ENCODE measurements at regions not wholly inside any gene's neighbourhood (a gene's known extent, or its start where the extent isn't known, plus 50 kb on each side); places are given as distances from the start of the nearest gene placed in this dataset.

GRCh38 chr9:86549401-86549811, 195.2 kb upstream of the TUT7 start (continued):
- 0 out of 2 replicates have a peak, but pooled peaks have one; percentile 32 for TF ChIP-seq ZBTB33 (IDR thresholded peaks at IDR 0.05; ENCODE audit: borderline replicate concordance, low read depth)
- TF ChIP-seq YY1 (IDR thresholded peaks at IDR 0.05; ENCODE audit: low read depth), result 0 out of 2 replicates have a peak, but pooled peaks have one; percentile 17
- TF ChIP-seq MEF2A (IDR thresholded peaks at IDR 0.05; ENCODE audit: borderline replicate concordance, low read depth), result peak; percentile 42; the same call in 1 of the 2 replicates
- TF ChIP-seq SIN3A (IDR thresholded peaks at IDR 0.05; ENCODE audit: borderline replicate concordance, low read depth, low read length), result peak; percentile 39; the same call in 1 of the 2 replicates
- TF ChIP-seq USF2 (IDR thresholded peaks at IDR 0.05; ENCODE audit: borderline replicate concordance, low read depth, low read length), result no peak
- no peak; the same call in 1 of the 2 replicates for TF ChIP-seq ELF1 (IDR thresholded peaks at IDR 0.05)
- TF ChIP-seq TAF1 (IDR thresholded peaks at IDR 0.05; ENCODE audit: borderline replicate concordance, low read depth, low read length), result no peak
- TF ChIP-seq SMC3 (IDR thresholded peaks at IDR 0.05; ENCODE audit: low read depth, low read length), result peak; percentile 7; the same call in 1 of the 2 replicates
- TF ChIP-seq JUND (IDR thresholded peaks at IDR 0.05), result peak; percentile 83
- TF ChIP-seq POLR2AphosphoS5 (IDR thresholded peaks at IDR 0.05; ENCODE audit: low read depth, low read length), result peak; percentile 84

GRCh38 chr9:86548220-86548619, 194.0 kb upstream of the TUT7 start:
- Histone ChIP-seq H3K4me1 (ENCODE audit: control insufficient read depth in 1 of 2, insufficient read depth in 2 of 2, low read depth in 1 of 2, low read length in 1 of 2) (peaks cover 0 to 49% of the 10 kb centered on the region in 2 experiments), H3K27me3 (ENCODE audit: insufficient read depth) (no peaks in the 10 kb centered on the region), H3K27ac (ENCODE audit: low read depth in 2 of 2, low read length in 1 of 2) (peak overlapping the region in 1 of 2 experiments; percentile 98; a peak in 1 of 4 replicates), H3K79me2 (ENCODE audit: insufficient read depth) (no peaks in the 10 kb centered on the region), H4K20me1 (ENCODE audit: insufficient read depth) (no peaks in the 10 kb centered on the region), H3K36me3 (replicated peaks in 1 of 2; ENCODE audit: control insufficient read depth in 1 of 2, insufficient read depth in 2 of 2, low read length in 1 of 2) (no peaks in the 10 kb centered on the region), H3F3A (replicated peaks; ENCODE audit: insufficient read depth) (peaks cover 21% of the 10 kb centered on the region), H3K9me2 (no peaks in the 10 kb centered on the region), H3K4me3 (ENCODE audit: low read depth in 2 of 2, low read length in 1 of 2) (no peak overlapping the region), H3K9ac (no peak overlapping the region), H2AFZ (ENCODE audit: low read depth) (no peak overlapping the region), H3K4me2 (no peak overlapping the region), H3K9me3 (no peaks in the 10 kb centered on the region)
- ChIA-PET CTCF (no interaction called here), POLR2A (no interaction called here)
- no peak for TF ChIP-seq REST (IDR thresholded peaks at IDR 0.05; ENCODE audit: low read depth, low read length)
- TF ChIP-seq RXRA (IDR thresholded peaks at IDR 0.05; ENCODE audit: borderline replicate concordance, low read depth), result no peak
- WGBS (ENCODE audit: low lambda C conversion rate), result 89% methylated on average over 4 of the region's 4 CpGs
- no peak for DNase-seq

Data from SK-N-SH (cell line).